ENCODE measurements at regions not wholly inside any gene's neighbourhood (a gene's known extent, or its start where the extent isn't known, plus 50 kb on each side); places are given as distances from the start of the nearest gene placed in this dataset.

DNA sequence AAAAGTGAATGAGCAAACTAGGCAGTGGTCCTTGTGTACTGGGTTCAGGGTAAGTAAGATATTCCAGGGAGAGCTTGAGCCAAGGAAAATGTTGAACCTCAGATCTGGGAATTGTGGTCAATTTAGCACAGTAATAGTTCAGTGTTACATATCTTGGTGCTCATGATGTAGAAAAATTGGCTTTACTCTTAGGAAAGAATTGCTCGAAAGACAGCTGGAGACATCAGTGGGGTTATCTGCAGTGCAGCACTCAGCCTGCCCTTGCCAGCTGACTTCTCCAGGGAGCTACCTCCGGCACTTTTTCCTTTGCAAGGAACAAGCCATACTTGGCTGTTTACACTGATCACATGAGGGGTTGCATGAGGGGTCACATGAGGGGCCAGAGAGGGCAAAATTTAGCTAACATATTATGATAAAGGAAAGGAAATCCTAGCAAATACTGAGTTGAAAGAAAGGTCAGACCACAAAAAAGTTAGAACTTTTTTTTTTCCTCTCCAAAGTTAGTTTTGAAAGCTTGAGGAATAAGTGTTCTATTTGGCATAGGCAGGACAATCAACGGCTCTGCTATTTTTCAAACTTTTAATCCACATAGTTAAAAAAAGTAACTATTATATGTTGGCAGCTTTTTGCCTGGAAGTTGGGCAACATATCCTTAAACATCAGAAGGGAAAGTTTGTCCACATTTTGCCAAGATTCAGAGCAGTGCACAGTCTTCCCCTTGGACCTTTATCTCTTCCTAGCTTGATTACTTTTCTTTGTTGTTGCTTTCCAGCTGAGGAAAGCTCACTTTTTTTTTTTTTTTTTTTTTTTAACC is 92.4 kb downstream of the COL6A6 start:
- peak in 1 of 2 donors; percentile 74 for DNase-seq (ENCODE audit: low read depth in 1 of 2, low spot score in 1 of 2)
- Histone ChIP-seq H3K9me3 (ENCODE audit: low read depth) (no peaks in the 10 kb centered on the region), H3K4me1 (ENCODE audit: low read depth) (no peaks in the 10 kb centered on the region), H3K4me3 (no peak overlapping the region), H3K27ac (no peak overlapping the region), H3K36me3 (no peaks in the 10 kb centered on the region), H3K27me3 (no peaks in the 10 kb centered on the region)
- TF ChIP-seq, protein P1, sequence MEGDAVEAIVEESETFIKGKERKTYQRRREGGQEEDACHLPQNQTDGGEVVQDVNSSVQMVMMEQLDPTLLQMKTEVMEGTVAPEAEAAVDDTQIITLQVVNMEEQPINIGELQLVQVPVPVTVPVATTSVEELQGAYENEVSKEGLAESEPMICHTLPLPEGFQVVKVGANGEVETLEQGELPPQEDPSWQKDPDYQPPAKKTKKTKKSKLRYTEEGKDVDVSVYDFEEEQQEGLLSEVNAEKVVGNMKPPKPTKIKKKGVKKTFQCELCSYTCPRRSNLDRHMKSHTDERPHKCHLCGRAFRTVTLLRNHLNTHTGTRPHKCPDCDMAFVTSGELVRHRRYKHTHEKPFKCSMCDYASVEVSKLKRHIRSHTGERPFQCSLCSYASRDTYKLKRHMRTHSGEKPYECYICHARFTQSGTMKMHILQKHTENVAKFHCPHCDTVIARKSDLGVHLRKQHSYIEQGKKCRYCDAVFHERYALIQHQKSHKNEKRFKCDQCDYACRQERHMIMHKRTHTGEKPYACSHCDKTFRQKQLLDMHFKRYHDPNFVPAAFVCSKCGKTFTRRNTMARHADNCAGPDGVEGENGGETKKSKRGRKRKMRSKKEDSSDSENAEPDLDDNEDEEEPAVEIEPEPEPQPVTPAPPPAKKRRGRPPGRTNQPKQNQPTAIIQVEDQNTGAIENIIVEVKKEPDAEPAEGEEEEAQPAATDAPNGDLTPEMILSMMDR (IDR thresholded peaks at IDR 0.05; ENCODE audit: low read depth, low read length) = no peak

DNA sequence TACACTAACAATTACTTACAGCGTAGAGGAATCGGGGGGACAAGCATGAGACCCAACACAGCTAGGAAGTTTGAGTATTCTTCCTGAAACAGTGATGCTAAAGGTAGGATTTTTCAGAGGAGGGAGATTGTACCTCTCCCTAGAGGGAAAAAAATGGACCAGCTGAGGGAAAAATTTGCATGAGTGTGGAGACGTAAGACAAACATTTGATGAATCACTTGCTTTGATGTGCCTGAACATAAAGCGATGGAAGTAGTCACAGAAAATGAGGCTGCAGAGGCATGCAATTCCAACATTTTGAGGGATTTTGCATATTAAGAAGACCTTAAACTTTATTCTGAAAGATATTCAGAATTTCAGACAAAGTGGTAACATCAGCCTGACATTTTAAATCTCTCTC is 102.2 kb downstream of the COL6A6 start:
- Histone ChIP-seq H3K4me3 (no peak overlapping the region), H3K36me3 (no peaks in the 10 kb centered on the region), H3K9me3 (ENCODE audit: low read depth) (no peaks in the 10 kb centered on the region), H3K27ac (no peak overlapping the region), H3K27me3 (no peaks in the 10 kb centered on the region), H3K4me1 (ENCODE audit: low read depth) (no peaks in the 10 kb centered on the region)
- DNase-seq (ENCODE audit: low read depth in 1 of 2, low spot score in 1 of 2) = no peak
- TF ChIP-seq, protein P1 (IDR thresholded peaks at IDR 0.05; ENCODE audit: low read depth, low read length) = no peak

DNA sequence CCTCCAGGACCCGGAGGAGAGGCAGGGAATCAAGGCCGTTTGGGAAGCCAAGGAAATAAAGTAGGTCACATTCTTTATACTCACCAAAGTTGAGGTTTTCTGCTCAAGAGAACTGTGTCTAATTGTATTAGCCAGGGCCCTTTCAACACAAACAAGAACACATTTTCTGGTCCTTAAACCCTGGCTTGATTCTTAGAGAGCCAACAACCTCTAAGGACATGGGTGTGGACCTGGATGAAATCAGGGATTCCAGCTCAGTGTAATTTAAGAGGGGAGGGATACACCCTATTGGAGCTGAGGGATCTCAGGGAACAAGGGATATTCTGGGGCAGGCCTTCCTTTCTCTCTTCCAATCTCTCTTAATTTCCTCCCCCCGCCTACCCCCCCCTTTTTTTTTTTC is 104.8 kb downstream of the COL6A6 start:
- TF ChIP-seq, protein P1 (IDR thresholded peaks at IDR 0.05; ENCODE audit: low read depth, low read length) = no peak
- no peaks in the 10 kb centered on the region for H3K27me3 ChIP-seq
- no peak overlapping the region for H3K27ac ChIP-seq
- H3K9me3 ChIP-seq (ENCODE audit: low read depth) = no peaks in the 10 kb centered on the region
- no peaks in the 10 kb centered on the region for H3K4me1 ChIP-seq (ENCODE audit: low read depth)
- H3K36me3 ChIP-seq = no peaks in the 10 kb centered on the region
- DNase-seq (ENCODE audit: low read depth in 1 of 2, low spot score in 1 of 2) = no peak
- H3K4me3 ChIP-seq = no peak overlapping the region

DNA sequence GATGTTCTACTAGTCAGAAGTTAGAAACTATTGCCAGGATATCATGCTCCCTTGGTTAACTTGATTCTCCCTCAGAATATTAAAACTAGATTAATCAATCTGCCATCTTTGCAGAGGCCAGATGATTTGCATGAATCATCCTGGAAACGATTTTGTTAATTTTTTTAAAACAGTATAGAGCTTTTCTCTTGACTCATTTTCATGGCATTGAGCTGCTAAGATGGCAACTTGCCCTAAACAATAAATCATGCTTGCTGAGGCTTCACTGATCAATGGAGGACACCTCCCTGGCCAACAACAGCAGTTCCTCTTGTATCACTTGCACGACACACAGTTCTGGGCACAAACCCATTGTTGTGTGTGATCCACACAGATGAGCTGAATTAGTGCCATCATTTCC is 109.1 kb downstream of the COL6A6 start:
- H3K4me3 ChIP-seq = no peak overlapping the region
- no peaks in the 10 kb centered on the region for H3K9me3 ChIP-seq (ENCODE audit: low read depth)
- H3K36me3 ChIP-seq = no peaks in the 10 kb centered on the region
- TF ChIP-seq, protein P1 (IDR thresholded peaks at IDR 0.05; ENCODE audit: low read depth, low read length) = no peak
- no peak overlapping the region for H3K27ac ChIP-seq
- H3K27me3 ChIP-seq = no peaks in the 10 kb centered on the region
- no peak for DNase-seq (ENCODE audit: low read depth in 1 of 2, low spot score in 1 of 2)
- H3K4me1 ChIP-seq (ENCODE audit: low read depth) = no peaks in the 10 kb centered on the region

DNA sequence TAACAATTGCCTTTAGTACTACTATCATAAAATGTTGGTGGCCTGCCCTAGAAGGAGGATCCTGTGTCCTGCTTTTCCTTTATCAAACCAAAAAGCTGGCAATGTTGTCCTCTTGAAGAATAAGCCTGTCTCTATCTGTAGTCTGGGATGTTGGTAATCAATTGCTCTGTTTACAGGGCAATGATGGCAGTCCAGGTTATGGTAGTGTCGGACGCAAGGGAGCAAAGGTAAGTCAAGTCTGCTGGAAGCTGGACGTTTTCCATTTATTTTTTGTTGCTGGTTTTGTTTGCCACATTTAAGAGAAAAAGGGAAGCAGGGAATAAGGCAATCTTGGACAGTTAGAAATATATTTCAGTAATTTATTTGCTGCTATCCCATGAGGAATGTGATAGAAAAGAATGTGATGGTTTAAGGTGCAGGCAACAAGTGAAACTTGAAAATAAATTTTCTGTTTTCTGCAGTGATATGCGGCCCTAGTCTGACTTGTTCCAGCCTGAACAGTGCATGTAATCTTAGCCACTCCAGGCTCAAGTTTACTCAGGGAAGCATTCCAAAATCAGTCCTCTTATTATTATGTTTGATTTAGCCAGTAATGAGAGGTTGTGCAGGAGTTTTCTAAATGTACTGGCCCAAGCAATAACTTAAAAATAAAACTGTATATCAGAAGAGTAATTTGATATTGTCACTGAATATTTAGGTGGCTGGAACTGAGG is 110.3 kb downstream of the COL6A6 start:
- TF ChIP-seq, protein P1 (IDR thresholded peaks at IDR 0.05; ENCODE audit: low read depth, low read length) = no peak
- H3K27ac ChIP-seq = no peak overlapping the region
- no peak overlapping the region for H3K4me3 ChIP-seq
- H3K9me3 ChIP-seq (ENCODE audit: low read depth) = no peaks in the 10 kb centered on the region
- no peaks in the 10 kb centered on the region for H3K36me3 ChIP-seq
- DNase-seq (ENCODE audit: low read depth in 1 of 2, low spot score in 1 of 2) = no peak
- no peaks in the 10 kb centered on the region for H3K4me1 ChIP-seq (ENCODE audit: low read depth)
- no peaks in the 10 kb centered on the region for H3K27me3 ChIP-seq

Measured in cardiac muscle cell (in vitro differentiated cells and primary cell).